Fibroblast of upper back skin (primary cell): ENCODE measurements at regions not wholly inside any gene's neighbourhood (a gene's known extent, or its start where the extent isn't known, plus 50 kb on each side); places are given as distances from the start of the nearest gene placed in this dataset.
"Not testable (repeated sequence)": the region's sequence is repeated elsewhere in the genome, so short reads cannot be mapped to it uniquely, and the experiment has no call there.

Experiments used
- DNase-seq: peaks from one replicate; pipeline ENCODE4 v3.0.0-alpha.2; 2013

GRCh38 chr13:30058429-30058828 lies 208.0 kb upstream of the UBL3 start:
- no peak for DNase-seq

- DNase-seq, result not testable (repeated sequence)
These were observed 204.1 kb upstream of the UBL3 start for GRCh38 chr13:30054546-30054945.

GRCh38 chr13:30053939-30054338 lies 203.5 kb upstream of the UBL3 start:
- DNase-seq, result no peak

- no peak for DNase-seq
These were observed 201.7 kb upstream of the UBL3 start for GRCh38 chr13:30052120-30052519.

- no peak for DNase-seq
These were observed 201.2 kb upstream of the UBL3 start for GRCh38 chr13:30051531-30052060.

- peak; percentile 28 for DNase-seq
These were observed 199.3 kb upstream of the UBL3 start for GRCh38 chr13:30049692-30050091.

- no peak for DNase-seq
These were observed 196.9 kb upstream of the UBL3 start for GRCh38 chr13:30047154-30047874.

GRCh38 chr13:30045916-30046704 lies 195.7 kb upstream of the UBL3 start:
- DNase-seq, result peak; percentile 77

- DNase-seq, result no peak
These were observed 194.5 kb upstream of the UBL3 start for GRCh38 chr13:30044932-30045331.

GRCh38 chr13:30043631-30043925 lies 193.2 kb upstream of the UBL3 start:
- no peak for DNase-seq

GRCh38 chr13:30042891-30043630 lies 192.6 kb upstream of the UBL3 start:
- no peak for DNase-seq

- DNase-seq, result no peak
These were observed 191.9 kb upstream of the UBL3 start for GRCh38 chr13:30042272-30042671.

- DNase-seq, result no peak
These were observed 189.1 kb upstream of the UBL3 start for GRCh38 chr13:30039511-30039911.

GRCh38 chr13:30038884-30039283 lies 188.5 kb upstream of the UBL3 start:
- DNase-seq, result peak; percentile 87

GRCh38 chr13:30037766-30038165 lies 187.3 kb upstream of the UBL3 start:
- peak; percentile 58 for DNase-seq

- DNase-seq, result no peak
These were observed 186.9 kb upstream of the UBL3 start for GRCh38 chr13:30037306-30037705.

GRCh38 chr13:30034458-30034795 lies 184.0 kb upstream of the UBL3 start:
- DNase-seq, result peak; percentile 75

GRCh38 chr13:30033681-30034457 lies 183.5 kb upstream of the UBL3 start:
- DNase-seq, result peak; percentile 95

GRCh38 chr13:30032263-30032662 lies 181.8 kb upstream of the UBL3 start:
- DNase-seq, result no peak

GRCh38 chr13:30031488-30031887 lies 181.1 kb upstream of the UBL3 start:
- DNase-seq, result no peak

GRCh38 chr13:30030141-30030750 lies 179.8 kb upstream of the UBL3 start:
- DNase-seq, result no peak
